Left lung (tissue), 4 donors: ENCODE measurements at regions not wholly inside any gene's neighbourhood (a gene's known extent, or its start where the extent isn't known, plus 50 kb on each side); places are given as distances from the start of the nearest gene placed in this dataset.

Source experiments
- ATAC-seq: fragments of 200-7000 bp; cut with Tn5 transposase; one replicate; pipeline ENCODE4 v1.9.1; 2020; ENCODE audit warnings: moderate library complexity
- DNase-seq, 4 donors: peaks; one replicate each; pipeline ENCODE4 v3.0.0-alpha.2; 2013 to 2020
- H3K27ac ChIP-seq, 2 donors: fragments of 200-600 bp; sonication (generic) in 1 of 2; one replicate each; pipeline versions ENCODE4 v1.5.0 to v1.8.0; 2020 to 2021
- H3K27me3 ChIP-seq, 2 donors: fragments of 200-600 bp; sonication (generic) in 1 of 2; one replicate each; pipeline versions ENCODE4 v1.5.0 to v1.8.0; 2020 to 2021
- H3K36me3 ChIP-seq, 2 donors: fragments of 200-600 bp; sonication (generic) in 1 of 2; one replicate each; pipeline versions ENCODE4 v1.5.0 to v1.8.0; 2020 to 2021
- H3K4me1 ChIP-seq, 2 donors: fragments of 200-600 bp; one replicate each; pipeline ENCODE4 v1.8.0; 2021
- H3K4me3 ChIP-seq, 2 donors: fragments of 200-600 bp; sonication (generic) in 1 of 2; one replicate each; pipeline versions ENCODE4 v1.5.0 to v1.8.0; 2020 to 2021; ENCODE audit warnings: mild to moderate bottlenecking in 1 of 2
- H3K9me3 ChIP-seq, 2 donors: fragments of 200-600 bp; sonication (generic) in 1 of 2; one replicate each; pipeline versions ENCODE4 v1.5.0 to v1.8.0; 2020 to 2021
- intact Hi-C, 2 donors: fragments of 100-400 bp; cut with DNase I; formaldehyde crosslinking; loops; one replicate each; pipeline versions ENCODE4 v1.11.2 to v1.14.2; 2022
- TF ChIP-seq, protein P1 (sequence below), 2 donors: fragments of 200-600 bp; sonication (generic) in 1 of 2; IDR thresholded peaks; one replicate each; pipeline versions ENCODE4 v1.5.0 to v1.8.0; 2021; ENCODE audit warnings: antibody characterized with exemption in 2 of 2
- donor health status: DM: no; HTN: yes; CAD: no.
- donor health status: DM: no; HTN: no; CAD: no.

DNA sequence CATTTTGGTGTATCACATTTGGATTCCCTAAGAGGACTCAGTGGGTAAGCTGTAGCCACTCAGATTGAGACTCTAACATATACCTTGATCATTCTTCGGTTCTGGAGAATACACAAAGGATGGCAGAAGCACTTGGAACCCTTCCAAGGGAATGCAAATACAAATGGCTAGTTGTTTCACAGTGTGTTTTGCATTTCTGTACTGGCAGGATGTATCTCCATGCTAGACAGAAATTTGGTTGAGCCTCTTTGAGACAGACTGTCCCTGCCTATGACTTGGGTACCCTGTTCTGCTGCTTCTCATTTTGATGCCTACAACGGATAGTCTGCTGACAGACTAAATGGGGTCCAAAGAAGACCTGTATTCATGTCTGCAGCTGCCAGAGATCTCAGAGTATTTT lies 273.5 kb downstream of the TMEM38B start:
- no peaks in the 10 kb centered on the region for H3K9me3 ChIP-seq
- H3K27me3 ChIP-seq, result no peaks in the 10 kb centered on the region
- H3K36me3 ChIP-seq, result no peaks in the 10 kb centered on the region
- ATAC-seq (no peak), DNase-seq (no peak)
- no peak overlapping the region for H3K27ac ChIP-seq
- TF ChIP-seq, protein P1, sequence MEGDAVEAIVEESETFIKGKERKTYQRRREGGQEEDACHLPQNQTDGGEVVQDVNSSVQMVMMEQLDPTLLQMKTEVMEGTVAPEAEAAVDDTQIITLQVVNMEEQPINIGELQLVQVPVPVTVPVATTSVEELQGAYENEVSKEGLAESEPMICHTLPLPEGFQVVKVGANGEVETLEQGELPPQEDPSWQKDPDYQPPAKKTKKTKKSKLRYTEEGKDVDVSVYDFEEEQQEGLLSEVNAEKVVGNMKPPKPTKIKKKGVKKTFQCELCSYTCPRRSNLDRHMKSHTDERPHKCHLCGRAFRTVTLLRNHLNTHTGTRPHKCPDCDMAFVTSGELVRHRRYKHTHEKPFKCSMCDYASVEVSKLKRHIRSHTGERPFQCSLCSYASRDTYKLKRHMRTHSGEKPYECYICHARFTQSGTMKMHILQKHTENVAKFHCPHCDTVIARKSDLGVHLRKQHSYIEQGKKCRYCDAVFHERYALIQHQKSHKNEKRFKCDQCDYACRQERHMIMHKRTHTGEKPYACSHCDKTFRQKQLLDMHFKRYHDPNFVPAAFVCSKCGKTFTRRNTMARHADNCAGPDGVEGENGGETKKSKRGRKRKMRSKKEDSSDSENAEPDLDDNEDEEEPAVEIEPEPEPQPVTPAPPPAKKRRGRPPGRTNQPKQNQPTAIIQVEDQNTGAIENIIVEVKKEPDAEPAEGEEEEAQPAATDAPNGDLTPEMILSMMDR (IDR thresholded peaks at IDR 0.05), result no peak
- H3K4me3 ChIP-seq, result no peak overlapping the region
- intact Hi-C loops, result no loop called here
- H3K4me1 ChIP-seq, result no peaks in the 10 kb centered on the region

DNA sequence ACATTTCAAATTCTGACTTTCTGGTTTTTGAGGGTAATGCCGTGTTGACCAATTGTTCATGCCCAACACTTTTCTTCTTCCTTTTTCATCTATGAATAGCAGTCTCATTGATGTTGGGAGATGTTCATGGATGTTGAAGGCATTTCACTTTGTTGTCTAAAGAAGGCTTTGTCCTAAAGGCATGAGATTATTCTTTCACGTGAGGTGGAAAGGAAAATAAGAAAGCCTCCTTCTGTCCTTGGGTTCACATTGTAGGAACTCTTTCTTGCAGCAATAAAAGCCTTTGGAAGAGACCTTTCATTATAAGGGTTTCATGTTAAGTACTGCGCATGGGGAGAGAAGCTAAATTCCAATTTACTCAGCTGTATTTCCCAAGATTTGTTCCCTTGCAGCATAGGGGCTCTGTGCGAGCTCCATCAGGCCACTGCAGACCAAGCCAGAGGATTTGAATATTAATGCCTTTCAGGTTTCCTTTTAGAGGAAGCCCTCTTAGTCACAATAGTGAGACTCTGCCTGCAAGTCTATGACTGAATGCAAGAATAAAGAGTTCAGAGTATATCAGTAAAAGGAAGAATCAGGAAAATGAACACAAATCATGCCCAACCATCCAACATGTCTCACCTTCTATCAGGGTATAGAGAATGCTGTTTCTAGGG lies 274.6 kb downstream of the TMEM38B start:
- Histone ChIP-seq H3K27me3 (no peaks in the 10 kb centered on the region), H3K4me3 (no peak overlapping the region), H3K27ac (no peak overlapping the region), H3K36me3 (no peaks in the 10 kb centered on the region), H3K4me1 (no peaks in the 10 kb centered on the region), H3K9me3 (no peaks in the 10 kb centered on the region)
- TF ChIP-seq, protein P1 (IDR thresholded peaks at IDR 0.05), result no peak
- DNase-seq, result no peak
- intact Hi-C loops, result no loop called here
- no peak for ATAC-seq

DNA sequence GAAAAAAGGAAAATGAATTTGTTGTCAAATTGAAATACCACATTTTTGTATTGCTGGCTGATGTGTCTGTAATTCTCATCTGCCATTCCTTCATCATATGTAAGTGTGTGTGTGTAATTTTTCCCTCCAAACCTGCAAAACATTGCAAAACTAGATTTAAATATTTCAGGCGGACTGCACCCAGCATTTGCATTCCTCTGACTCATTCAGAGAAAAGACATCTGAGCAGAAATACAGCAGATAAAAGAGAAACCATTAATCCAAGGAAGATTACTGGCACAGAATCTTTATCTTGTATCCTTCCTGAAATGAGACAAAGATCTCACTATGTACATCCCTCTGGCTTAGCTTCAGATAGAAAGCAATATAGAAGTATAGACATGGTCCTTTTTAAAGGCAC lies 275.3 kb downstream of the TMEM38B start:
- TF ChIP-seq, protein P1 (IDR thresholded peaks at IDR 0.05), result no peak
- no peaks in the 10 kb centered on the region for H3K9me3 ChIP-seq
- no peaks in the 10 kb centered on the region for H3K36me3 ChIP-seq
- ATAC-seq (no peak), DNase-seq (no peak)
- intact Hi-C loops, result no loop called here
- H3K27ac ChIP-seq, result no peak overlapping the region
- H3K4me1 ChIP-seq, result no peaks in the 10 kb centered on the region
- H3K4me3 ChIP-seq, result no peak overlapping the region
- H3K27me3 ChIP-seq, result no peaks in the 10 kb centered on the region

DNA sequence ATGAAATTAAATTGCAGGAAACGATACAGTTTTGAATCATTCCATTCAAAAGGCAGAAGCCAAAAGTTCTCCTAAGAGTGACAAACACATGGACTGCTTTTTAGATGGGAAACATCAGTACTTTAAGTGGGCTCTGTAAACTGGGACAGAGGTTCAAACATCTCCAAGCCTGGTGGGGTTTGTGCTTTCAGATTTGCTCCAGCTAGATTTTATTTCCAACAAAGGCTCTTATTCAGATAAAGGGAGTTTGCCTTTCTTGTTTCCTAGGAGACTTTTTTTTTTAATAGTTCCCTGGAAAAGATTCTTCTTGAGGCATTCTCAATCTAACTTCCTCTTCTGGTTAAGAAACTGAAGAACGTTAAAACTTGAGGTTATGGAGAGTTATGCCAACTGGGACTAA lies 277.6 kb downstream of the TMEM38B start:
- no peak for DNase-seq
- H3K27ac ChIP-seq, result no peak overlapping the region
- H3K27me3 ChIP-seq, result no peaks in the 10 kb centered on the region
- H3K9me3 ChIP-seq, result no peaks in the 10 kb centered on the region
- intact Hi-C loops, result no loop called here
- no peak overlapping the region for H3K4me3 ChIP-seq
- H3K36me3 ChIP-seq, result no peaks in the 10 kb centered on the region
- H3K4me1 ChIP-seq, result no peaks in the 10 kb centered on the region
- TF ChIP-seq, protein P1 (IDR thresholded peaks at IDR 0.05), result no peak
- ATAC-seq, result no peak

DNA sequence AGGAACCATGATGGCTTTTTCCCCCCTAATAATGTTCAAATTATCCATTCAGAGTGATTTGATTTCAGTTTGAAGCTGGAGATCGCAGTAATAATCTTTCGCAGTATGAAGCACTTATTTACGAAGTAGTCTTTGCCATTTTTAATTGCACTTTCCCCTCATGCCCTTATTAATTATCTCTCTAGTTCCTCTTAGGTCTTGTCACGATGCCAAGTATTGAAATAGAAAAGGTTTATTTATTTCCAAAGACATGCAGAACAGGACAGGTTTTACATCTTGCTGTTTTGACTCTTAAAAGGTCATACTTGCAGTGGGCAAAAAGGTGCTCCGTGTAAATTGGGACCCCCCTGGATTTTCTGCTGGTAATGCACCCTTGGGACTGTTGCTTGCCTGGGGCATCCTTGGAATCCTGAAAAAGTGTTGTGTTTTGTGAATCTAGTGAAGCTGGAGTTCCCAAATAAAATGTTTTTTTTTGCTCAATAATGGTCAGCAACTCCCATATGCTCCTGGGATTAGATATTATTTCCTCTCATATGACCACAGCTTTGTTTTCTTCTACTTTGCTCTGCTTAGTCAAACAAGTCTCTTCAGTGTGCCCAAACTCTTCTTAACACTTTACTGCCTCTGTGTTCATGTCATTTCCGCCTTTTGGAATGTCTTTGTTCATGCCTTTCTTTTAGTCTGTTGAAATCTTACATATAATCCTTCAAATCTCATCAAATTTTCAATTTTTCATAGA lies 278.3 kb downstream of the TMEM38B start:
- intact Hi-C loops, result no loop called here
- no peaks in the 10 kb centered on the region for H3K9me3 ChIP-seq
- no peaks in the 10 kb centered on the region for H3K4me1 ChIP-seq
- DNase-seq (no peak), ATAC-seq (no peak)
- no peaks in the 10 kb centered on the region for H3K27me3 ChIP-seq
- no peaks in the 10 kb centered on the region for H3K36me3 ChIP-seq
- TF ChIP-seq, protein P1 (IDR thresholded peaks at IDR 0.05), result no peak
- no peak overlapping the region for H3K27ac ChIP-seq
- H3K4me3 ChIP-seq, result no peak overlapping the region
